MM.1S (cell line): ENCODE measurements at regions not wholly inside any gene's neighbourhood (a gene's known extent, or its start where the extent isn't known, plus 50 kb on each side); places are given as distances from the start of the nearest gene placed in this dataset.

ENCODE experiments used
- CTCF ChIP-seq: fragments of 300-600 bp; sonication (generic); IDR thresholded peaks from 2 replicates; pipeline ENCODE4 v1.5.1; 2016; ENCODE audit warnings: antibody characterized with exemption, low read length, mixed read lengths
- EZH2 ChIP-seq: fragments of 300-600 bp; sonication (generic); optimal IDR thresholded peaks from 2 replicates; pipeline ENCODE3; 2017; ENCODE audit warnings: low read depth, mild to moderate bottlenecking, antibody characterized with exemption, low read length, mixed read lengths
- EZH2phosphoT487 ChIP-seq: fragments of 300-600 bp; sonication (generic); IDR thresholded peaks from 2 replicates; pipeline ENCODE4 v1.6.1; 2018; ENCODE audit warnings: antibody characterized with exemption, low read length

- TF ChIP-seq CTCF, result no peak
- no peak for TF ChIP-seq EZH2
- no peak for TF ChIP-seq EZH2phosphoT487
These were observed 68.8 kb upstream of the MDGA2 start for GRCh38 chr14:47744155-47744554.
